ENCODE measurements at regions not wholly inside any gene's neighbourhood (a gene's known extent, or its start where the extent isn't known, plus 50 kb on each side); places are given as distances from the start of the nearest gene placed in this dataset.

- TF ChIP-seq POLR2A (IDR thresholded peaks at IDR 0.05; ENCODE audit: low read depth, low read length) (no peak), POLR2AphosphoS5 (IDR thresholded peaks at IDR 0.05; ENCODE audit: low read depth, low read length) (no peak)
Measured at GRCh38 chr10:30169342-30169741, 110.0 kb upstream of the JCAD start.
